Osteocyte (in vitro differentiated cells): ENCODE measurements at regions not wholly inside any gene's neighbourhood (a gene's known extent, or its start where the extent isn't known, plus 50 kb on each side); places are given as distances from the start of the nearest gene placed in this dataset.

Experiments
- DNase-seq: peaks from one replicate; pipeline ENCODE4 v3.0.0; 2021; ENCODE audit warnings: mixed read lengths; ENCODE audit not compliant: unreplicated experiment; ENCODE audit errors: extremely low spot score
- H3K27ac Mint-ChIP-seq: one replicate; pipeline ENCODE4 v1.8.0; 2021; ENCODE audit warnings: mild to moderate bottlenecking, mixed read lengths; ENCODE audit not compliant: unreplicated experiment
- H3K27me3 Mint-ChIP-seq: one replicate; pipeline ENCODE4 v1.8.0; 2021; ENCODE audit warnings: mixed read lengths; ENCODE audit not compliant: unreplicated experiment
- H3K36me3 Mint-ChIP-seq: one replicate; pipeline ENCODE4 v1.8.0; 2021; ENCODE audit warnings: mixed read lengths; ENCODE audit not compliant: unreplicated experiment
- H3K4me1 Mint-ChIP-seq: one replicate; pipeline ENCODE4 v1.8.0; 2021; ENCODE audit warnings: mixed read lengths; ENCODE audit not compliant: unreplicated experiment
- H3K4me3 Mint-ChIP-seq: one replicate; pipeline ENCODE4 v1.8.0; 2021; ENCODE audit warnings: mild to moderate bottlenecking, moderate library complexity, mixed read lengths; ENCODE audit not compliant: unreplicated experiment
- H3K9me3 Mint-ChIP-seq: one replicate; pipeline ENCODE4 v1.8.0; 2021; ENCODE audit warnings: mixed read lengths; ENCODE audit not compliant: unreplicated experiment
- CTCF ChIP-seq: fragments of 200-600 bp; sonication (generic); IDR thresholded peaks from 2 replicates; pipeline ENCODE4 v1.5.0; 2021; ENCODE audit warnings: antibody characterized with exemption, mild to moderate bottlenecking, moderate library complexity

GRCh38 chr1:22241811-22242210, 98.9 kb upstream of the WNT4 start:
- Mint-ChIP-seq H3K4me1 (peaks cover 5% of the 10 kb centered on the region), H3K36me3 (no peaks in the 10 kb centered on the region)

GRCh38 chr1:22245100-22245650, 102.3 kb upstream of the WNT4 start:
- Mint-ChIP-seq H3K36me3 (no peaks in the 10 kb centered on the region), H3K4me1 (peaks cover 14% of the 10 kb centered on the region), H3K27ac (no peak overlapping the region), H3K27me3 (peaks cover 26% of the 10 kb centered on the region), H3K4me3 (no peak overlapping the region), H3K9me3 (no peaks in the 10 kb centered on the region)
- TF ChIP-seq CTCF, result no peak
- no peak for DNase-seq

More at GRCh38 chr1:22241811-22242210, 98.9 kb upstream of the WNT4 start:
- peaks cover 26% of the 10 kb centered on the region for H3K27me3 Mint-ChIP-seq
- no peaks in the 10 kb centered on the region for H3K9me3 Mint-ChIP-seq
- H3K27ac Mint-ChIP-seq, result no peak overlapping the region
- H3K4me3 Mint-ChIP-seq, result no peak overlapping the region
- DNase-seq, result no peak
- TF ChIP-seq CTCF, result no peak

GRCh38 chr1:22245726-22246125, 102.8 kb upstream of the WNT4 start:
- Mint-ChIP-seq H3K36me3 (no peaks in the 10 kb centered on the region), H3K27me3 (peaks cover 26% of the 10 kb centered on the region), H3K4me1 (peaks cover 18% of the 10 kb centered on the region), H3K27ac (no peak overlapping the region), H3K4me3 (no peak overlapping the region), H3K9me3 (no peaks in the 10 kb centered on the region)
- no peak for TF ChIP-seq CTCF
- no peak for DNase-seq

GRCh38 chr1:22246755-22247480, 104.0 kb upstream of the WNT4 start:
- H3K9me3 Mint-ChIP-seq, result no peaks in the 10 kb centered on the region
- H3K36me3 Mint-ChIP-seq, result no peaks in the 10 kb centered on the region
- no peak overlapping the region for H3K27ac Mint-ChIP-seq
- peaks cover 29% of the 10 kb centered on the region for H3K4me1 Mint-ChIP-seq
- H3K27me3 Mint-ChIP-seq, result peaks cover 17% of the 10 kb centered on the region
- DNase-seq, result no peak
- TF ChIP-seq CTCF, result no peak
- no peak overlapping the region for H3K4me3 Mint-ChIP-seq

GRCh38 chr1:22247527-22248245, 104.8 kb upstream of the WNT4 start:
- Mint-ChIP-seq H3K36me3 (no peaks in the 10 kb centered on the region), H3K4me3 (no peak overlapping the region), H3K9me3 (no peaks in the 10 kb centered on the region), H3K27me3 (peaks cover 11% of the 10 kb centered on the region), H3K4me1 (peaks cover 32% of the 10 kb centered on the region), H3K27ac (no peak overlapping the region)
- no peak for DNase-seq
- no peak for TF ChIP-seq CTCF
